Mesenchymal stem cell (in vitro differentiated cells and primary cell): ENCODE measurements at regions not wholly inside any gene's neighbourhood (a gene's known extent, or its start where the extent isn't known, plus 50 kb on each side); places are given as distances from the start of the nearest gene placed in this dataset.

Experiments used
- DNase-seq: peaks from one replicate; pipeline ENCODE4 v3.0.0-alpha.2; 2013
- H2AFZ ChIP-seq: one replicate; pipeline ENCODE4 v1.6.1; 2013; ENCODE audit warnings: low read depth, mild to moderate bottlenecking, control low read depth, inconsistent platforms, low read length, moderate library complexity
- H2AK5ac ChIP-seq: 2 replicates; pipeline ENCODE4 v1.6.1; 2013; ENCODE audit warnings: low read length, moderate library complexity, mild to moderate bottlenecking, inconsistent platforms; ENCODE audit not compliant: severe bottlenecking
- H2BK120ac ChIP-seq: one replicate; pipeline ENCODE4 v1.6.1; 2013; ENCODE audit warnings: low read depth, mild to moderate bottlenecking, inconsistent platforms, low read length, moderate library complexity
- H2BK12ac ChIP-seq, 2 experiments: one replicate each; pipeline ENCODE4 v1.6.1; 2013; ENCODE audit warnings: inconsistent platforms in 2 of 2, low read length in 2 of 2, mild to moderate bottlenecking in 2 of 2, moderate library complexity in 2 of 2, control low read depth in 1 of 2
- H2BK15ac ChIP-seq: one replicate; pipeline ENCODE4 v1.6.1; 2013; ENCODE audit warnings: mild to moderate bottlenecking, low read depth, inconsistent platforms; ENCODE audit not compliant: poor library complexity, severe bottlenecking
- H2BK5ac ChIP-seq: 2 replicates; pipeline ENCODE4 v1.6.1; 2013; ENCODE audit warnings: low read depth, mild to moderate bottlenecking, low read length, control low read depth, inconsistent platforms; ENCODE audit not compliant: poor library complexity, severe bottlenecking
- H3K14ac ChIP-seq, 2 experiments: one replicate each; pipeline ENCODE4 v1.6.1; 2013; ENCODE audit warnings: inconsistent platforms in 2 of 2, low read length in 2 of 2, control low read depth in 1 of 2, mild to moderate bottlenecking in 1 of 2, moderate library complexity in 1 of 2
- H3K18ac ChIP-seq, 2 experiments: one replicate each; pipeline ENCODE4 v1.6.1; 2013; ENCODE audit warnings: inconsistent platforms in 2 of 2, low read length in 2 of 2, control low read depth in 1 of 2, low read depth in 1 of 2, mild to moderate bottlenecking in 1 of 2
- H3K23ac ChIP-seq, 2 experiments: one replicate each; pipeline ENCODE4 v1.6.1; 2013; ENCODE audit warnings: inconsistent platforms in 2 of 2, low read length in 2 of 2, mild to moderate bottlenecking in 2 of 2, moderate library complexity in 2 of 2, control low read depth in 1 of 2
- H3K27ac ChIP-seq: 2 replicates; pipeline ENCODE4 v1.5.1; 2013; ENCODE audit warnings: mild to moderate bottlenecking, moderate library complexity, low read length, control low read depth, inconsistent platforms; ENCODE audit not compliant: poor library complexity, severe bottlenecking
- H3K27me3 ChIP-seq, 2 experiments: 2 replicates each; pipeline versions ENCODE4 v1.6.1 to v1.7.0; 2013; ENCODE audit warnings: low read length in 2 of 2, mild to moderate bottlenecking in 2 of 2, moderate library complexity in 2 of 2, control low read depth in 1 of 2, inconsistent platforms in 1 of 2; ENCODE audit not compliant: control insufficient read depth in 1 of 2, insufficient read depth in 1 of 2
- H3K36me3 ChIP-seq, 2 experiments: 2 replicates each; pipeline versions ENCODE4 v1.6.1 to v1.7.0; 2013; ENCODE audit warnings: low read length in 2 of 2, control low read depth in 1 of 2, inconsistent platforms in 1 of 2, low read depth in 1 of 2, mild to moderate bottlenecking in 1 of 2; ENCODE audit not compliant: insufficient read depth in 2 of 2, control insufficient read depth in 1 of 2
- H3K4ac ChIP-seq, 2 experiments: one replicate each; pipeline ENCODE4 v1.6.1; 2013; ENCODE audit warnings: inconsistent platforms in 2 of 2, low read length in 2 of 2, mild to moderate bottlenecking in 2 of 2, moderate library complexity in 2 of 2, control low read depth in 1 of 2, low read depth in 1 of 2
- H3K4me1 ChIP-seq: 2 replicates; pipeline ENCODE4 v1.6.1; 2013; ENCODE audit warnings: low read depth, low read length, control low read depth; ENCODE audit not compliant: control insufficient read depth, insufficient read depth
- H3K4me2 ChIP-seq: 2 replicates; pipeline ENCODE4 v1.6.1; 2013; ENCODE audit warnings: low read length, mild to moderate bottlenecking, inconsistent platforms; ENCODE audit not compliant: poor library complexity, severe bottlenecking
- H3K4me3 ChIP-seq, 2 experiments: 2 replicates each; pipeline versions ENCODE4 v1.5.1 to v1.7.0; 2013; ENCODE audit warnings: low read length in 2 of 2, mild to moderate bottlenecking in 2 of 2, control low read depth in 1 of 2, low read depth in 1 of 2; ENCODE audit not compliant: insufficient read depth in 1 of 2
- H3K79me1 ChIP-seq: replicated peaks from 2 replicates; pipeline ENCODE4 v1.6.1; 2013; ENCODE audit warnings: mild to moderate bottlenecking, control low read depth, low read length, inconsistent platforms; ENCODE audit not compliant: poor library complexity, severe bottlenecking
- H3K9ac ChIP-seq: 2 replicates; pipeline ENCODE4 v1.7.0; 2013; ENCODE audit warnings: mild to moderate bottlenecking, low read length, moderate library complexity
- H3K9me3 ChIP-seq: 2 replicates; pipeline ENCODE4 v1.7.0; 2013; ENCODE audit warnings: mild to moderate bottlenecking, low read length; ENCODE audit not compliant: control insufficient read depth
- H4K8ac ChIP-seq: one replicate; pipeline ENCODE4 v1.6.1; 2013; ENCODE audit warnings: inconsistent platforms, mild to moderate bottlenecking, low read length, moderate library complexity
- H4K91ac ChIP-seq: one replicate; pipeline ENCODE4 v1.6.1; 2013; ENCODE audit warnings: mild to moderate bottlenecking, low read length, inconsistent platforms
- WGBS: methylation state at CpG from one replicate; pipeline ENCODE4 v1.1.7; 2013; ENCODE audit warnings: mixed read lengths; 5-methylcytosine and 5-hydroxymethylcytosine counted together

DNA sequence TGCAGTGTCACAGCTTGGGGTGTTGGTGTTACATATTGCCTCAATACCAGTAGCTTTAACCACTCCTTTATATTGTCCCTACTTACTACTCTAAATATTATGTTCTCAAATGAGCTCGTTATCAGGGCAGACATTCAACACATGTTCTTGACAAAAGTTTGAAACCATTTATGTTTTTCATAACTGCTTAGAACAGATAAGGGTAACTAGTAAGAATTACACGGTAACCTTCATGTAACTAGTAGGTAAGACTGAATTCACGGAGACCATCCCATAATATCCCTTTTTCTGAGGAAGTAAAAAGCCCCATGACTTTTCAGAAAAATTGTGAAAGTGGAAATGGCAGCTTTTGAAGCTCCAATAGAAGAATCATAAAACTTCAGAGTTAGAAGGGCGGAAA, 59.6 kb upstream of the CENPW start:
- no peak overlapping the region for H3K18ac ChIP-seq
- H2AFZ ChIP-seq: no peak overlapping the region
- H3K4me1 ChIP-seq: no peaks in the 10 kb centered on the region
- H2BK15ac ChIP-seq: no peak overlapping the region
- no peak overlapping the region for H2BK5ac ChIP-seq
- H2BK120ac ChIP-seq: no peak overlapping the region
- no peak overlapping the region for H4K91ac ChIP-seq
- no peak overlapping the region for H3K4me2 ChIP-seq
- no peak overlapping the region for H2AK5ac ChIP-seq
- H3K23ac ChIP-seq: no peak overlapping the region
- no peaks in the 10 kb centered on the region for H3K27me3 ChIP-seq
- no peak for DNase-seq
- H3K9me3 ChIP-seq: no peaks in the 10 kb centered on the region
- no peaks in the 10 kb centered on the region for H3K79me1 ChIP-seq
- no peak overlapping the region for H3K9ac ChIP-seq
- no peaks in the 10 kb centered on the region for H3K36me3 ChIP-seq
- no peak overlapping the region for H3K14ac ChIP-seq
- H2BK12ac ChIP-seq: no peak overlapping the region
- no peak overlapping the region for H4K8ac ChIP-seq
- WGBS: 74% methylated on average over 3 of the region's 4 CpGs
- H3K4ac ChIP-seq: no peak overlapping the region
- no peak overlapping the region for H3K4me3 ChIP-seq
- H3K27ac ChIP-seq: no peak overlapping the region

DNA sequence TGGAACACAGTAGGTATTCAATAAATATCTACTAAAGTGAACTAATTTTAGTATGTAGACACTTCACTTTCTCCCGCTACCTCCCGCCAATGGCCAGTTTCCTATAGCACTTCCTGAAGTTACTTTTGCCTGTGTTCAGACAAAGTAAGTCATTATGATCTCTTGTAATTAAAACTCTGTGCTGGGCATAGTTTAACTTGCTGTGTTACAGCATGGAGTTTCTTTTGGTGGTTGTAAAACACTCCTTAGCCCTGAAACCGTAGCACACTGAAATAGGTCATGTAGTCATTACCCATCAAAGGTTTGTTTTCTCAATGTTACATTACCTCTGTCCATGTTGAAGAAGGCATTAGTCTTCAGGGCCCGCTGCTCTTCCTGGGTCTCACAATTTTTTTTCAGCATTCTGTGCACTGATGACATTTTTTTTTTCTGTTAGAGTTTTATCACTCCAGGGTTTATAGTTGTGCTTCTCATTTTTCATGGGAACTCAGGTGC, 54.0 kb upstream of the CENPW start:
- H2BK120ac ChIP-seq: no peak overlapping the region
- H3K36me3 ChIP-seq: no peaks in the 10 kb centered on the region

More for the DNA sequence above, 54.0 kb upstream of the CENPW start:
- H3K79me1 ChIP-seq: no peaks in the 10 kb centered on the region
- H3K4me1 ChIP-seq: no peaks in the 10 kb centered on the region
- H3K4ac ChIP-seq: no peak overlapping the region
- H2BK15ac ChIP-seq: no peak overlapping the region
- 96% methylated on average over 2 of the region's 4 CpGs for WGBS
- no peak overlapping the region for H2AFZ ChIP-seq
- no peak overlapping the region for H3K27ac ChIP-seq
- no peak overlapping the region for H3K23ac ChIP-seq
- no peak overlapping the region for H3K14ac ChIP-seq
- no peak for DNase-seq
- H3K9ac ChIP-seq: no peak overlapping the region
- no peaks in the 10 kb centered on the region for H3K27me3 ChIP-seq
- H4K8ac ChIP-seq: no peak overlapping the region
- H3K9me3 ChIP-seq: no peaks in the 10 kb centered on the region
- H2BK12ac ChIP-seq: no peak overlapping the region
- H3K18ac ChIP-seq: no peak overlapping the region
- H3K4me2 ChIP-seq: no peak overlapping the region
- no peak overlapping the region for H3K4me3 ChIP-seq
- H2BK5ac ChIP-seq: no peak overlapping the region
- no peak overlapping the region for H4K91ac ChIP-seq
- no peak overlapping the region for H2AK5ac ChIP-seq
